GM21515 (cell line): ENCODE measurements at regions not wholly inside any gene's neighbourhood (a gene's known extent, or its start where the extent isn't known, plus 50 kb on each side); places are given as distances from the start of the nearest gene placed in this dataset.
A peak's percentile ranks its signal among the peaks of the same experiment; 100 is the strongest.

Source experiments
- ATAC-seq: cut with Tn5 transposase; IDR thresholded peaks from one replicate; pipeline ENCODE4 v1.9.1; 2021; ENCODE audit not compliant: unreplicated experiment

DNA sequence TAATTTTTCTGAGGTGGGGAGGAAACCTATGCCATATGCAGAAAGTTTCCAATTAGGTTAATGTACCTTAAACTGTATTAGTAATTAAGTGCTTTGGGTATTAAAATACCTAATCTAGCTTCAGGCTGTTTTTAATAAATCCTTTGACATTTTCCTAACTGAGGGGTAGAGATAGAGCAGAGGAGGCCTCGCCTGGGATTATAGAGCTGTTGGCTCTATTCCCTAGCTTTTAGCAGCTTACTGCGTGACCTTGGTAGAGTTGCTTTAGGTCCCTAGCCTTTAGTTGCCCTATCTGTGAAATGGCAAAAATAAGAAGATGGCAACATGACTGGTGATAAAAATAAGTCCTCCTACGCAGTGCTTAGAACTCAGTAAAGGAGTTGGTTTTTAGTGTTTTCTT lies 621.0 kb downstream of the LMO4 start:
- ATAC-seq: no peak

DNA sequence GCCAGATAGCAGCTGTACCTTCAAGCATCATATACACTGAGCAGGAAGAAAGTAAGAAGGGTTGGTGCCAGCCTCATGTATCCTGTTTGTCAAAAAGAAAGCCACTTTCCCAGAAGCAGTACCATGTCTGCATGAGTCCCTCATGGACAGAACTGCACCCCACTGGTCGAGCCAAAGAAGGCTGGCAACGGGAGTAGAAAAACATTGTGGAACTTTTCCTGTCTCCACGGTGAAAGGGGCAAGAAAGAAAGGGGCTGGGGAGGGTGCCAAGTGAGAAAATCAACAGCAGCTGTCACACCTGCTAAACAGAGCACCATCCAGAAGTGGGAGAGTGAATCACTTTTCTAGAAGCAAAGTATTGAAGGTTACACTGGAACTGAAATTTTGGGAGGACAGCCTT lies 621.7 kb downstream of the LMO4 start:
- ATAC-seq: no peak

DNA sequence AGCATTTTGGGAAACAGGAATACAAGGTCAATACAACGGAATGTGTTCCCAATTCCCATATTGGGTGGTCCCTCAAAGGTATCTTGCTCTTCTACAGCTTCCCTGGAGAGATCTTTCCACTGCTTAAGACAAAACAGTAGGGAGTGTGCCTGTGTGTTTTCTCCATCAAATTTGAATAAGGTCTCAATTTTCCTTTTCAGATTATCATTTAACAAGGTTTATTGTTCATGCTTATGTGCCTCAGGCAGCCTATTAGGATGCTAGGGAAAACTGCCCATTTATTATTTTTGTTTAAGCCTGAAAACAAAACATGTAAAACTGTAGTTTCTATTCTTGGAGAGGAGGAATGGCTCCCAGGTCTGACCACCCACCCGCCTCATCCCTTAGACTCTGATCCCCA lies 622.7 kb downstream of the LMO4 start:
- ATAC-seq: no peak

DNA sequence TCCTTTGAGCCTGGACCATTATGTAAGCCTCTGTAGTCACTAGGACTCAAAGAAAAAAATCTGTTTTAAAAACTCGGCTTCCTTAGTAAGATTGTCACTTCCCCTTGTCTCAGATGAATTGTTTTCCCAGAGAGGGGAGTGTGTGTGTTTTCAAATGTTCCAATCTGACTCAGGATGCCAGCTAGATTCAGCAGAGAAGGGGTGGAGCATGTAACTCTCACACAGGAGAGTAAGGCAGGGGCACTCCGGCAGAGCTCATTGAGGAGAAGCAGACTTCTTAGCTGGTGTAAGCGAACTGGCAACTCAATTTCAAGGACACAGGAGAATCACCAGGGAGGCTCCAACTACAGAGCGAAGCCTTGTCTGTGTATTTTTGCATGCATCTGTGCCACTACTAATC lies 623.2 kb downstream of the LMO4 start:
- ATAC-seq: no peak

DNA sequence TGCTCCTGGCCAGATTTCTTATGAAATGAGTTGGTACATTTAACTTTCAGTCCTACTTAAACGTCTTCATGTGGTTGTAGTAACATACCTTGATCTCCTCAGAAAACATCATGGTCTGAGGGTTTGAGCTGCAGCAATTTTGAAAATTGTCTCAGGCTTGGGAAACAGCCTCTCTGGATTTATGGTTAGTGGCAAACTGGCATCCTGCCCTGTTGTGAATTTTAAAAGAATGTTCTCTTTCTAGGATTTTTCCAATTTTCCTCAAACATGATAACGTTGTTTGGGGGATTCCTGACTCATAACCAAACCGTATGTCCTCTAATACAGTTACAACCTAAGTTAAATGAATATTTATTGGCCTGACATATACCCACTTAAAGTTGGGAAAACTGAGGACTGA lies 624.4 kb downstream of the LMO4 start:
- no peak for ATAC-seq

DNA sequence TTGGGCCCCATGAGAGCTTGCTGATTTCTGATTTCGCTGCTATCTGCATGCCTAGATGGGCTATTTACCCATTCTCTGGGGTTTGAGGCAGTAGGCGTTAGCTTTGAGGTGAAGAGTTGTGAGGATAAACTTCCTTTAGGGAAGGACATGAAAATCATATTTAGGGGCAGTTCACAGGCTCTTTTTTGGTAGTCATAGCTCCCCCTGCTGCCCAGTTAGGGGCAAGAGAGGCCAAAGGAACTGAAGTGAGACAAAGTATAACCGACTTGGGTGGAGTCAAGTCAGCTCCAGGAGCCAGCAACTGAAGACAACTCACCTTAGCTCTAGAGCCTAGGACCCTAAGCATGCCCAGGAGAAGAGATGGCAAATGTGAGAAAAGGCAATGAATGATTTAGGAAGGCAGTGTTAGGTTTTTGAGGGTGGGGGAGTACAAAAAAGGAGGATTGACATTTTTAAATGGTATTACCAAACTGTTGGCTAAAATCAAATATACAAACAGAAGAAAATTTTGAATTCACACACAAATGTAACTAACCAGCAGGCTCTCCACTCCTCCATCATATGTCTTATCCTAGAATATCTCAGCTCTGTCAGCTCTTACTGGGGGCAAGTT lies 625.2 kb downstream of the LMO4 start:
- ATAC-seq: peak; percentile 94

DNA sequence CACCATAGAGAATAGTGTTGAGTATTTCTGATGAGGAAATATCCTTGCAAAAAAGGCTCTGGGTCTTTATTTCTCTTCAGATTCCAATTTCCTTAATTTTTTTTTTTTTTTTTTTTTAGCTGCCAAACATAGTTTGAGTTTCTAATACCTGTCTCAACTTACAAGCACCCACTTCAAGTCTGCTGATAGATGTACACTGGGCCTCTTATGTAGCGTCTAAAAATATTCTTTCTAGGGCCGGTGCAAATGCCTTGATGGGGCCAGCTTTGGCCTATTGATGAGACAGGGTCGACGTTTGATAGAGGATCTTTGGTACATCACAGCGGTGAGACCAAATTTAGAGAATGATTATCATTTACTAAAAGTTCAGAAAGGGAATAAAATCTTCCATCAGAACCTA lies 626.4 kb downstream of the LMO4 start:
- ATAC-seq: no peak

DNA sequence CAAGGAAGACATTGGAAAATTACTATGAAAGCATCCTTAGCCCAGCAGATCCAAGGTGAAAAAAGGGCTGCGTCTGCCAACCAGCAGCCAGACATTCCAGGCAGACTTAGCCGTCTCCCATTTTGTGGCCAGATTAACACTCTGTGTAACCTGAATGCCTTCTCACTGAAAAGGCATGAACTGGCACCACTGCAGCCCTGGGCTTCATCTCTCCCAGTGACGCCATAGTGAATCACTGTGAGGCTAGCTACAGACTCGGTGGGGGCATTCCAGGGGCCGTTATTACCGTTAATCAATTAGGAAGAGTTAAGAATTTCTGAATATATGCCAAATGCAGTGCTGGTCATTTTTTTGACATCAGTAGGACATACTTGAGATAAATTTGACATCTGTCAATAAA lies 627.4 kb downstream of the LMO4 start:
- no peak for ATAC-seq

DNA sequence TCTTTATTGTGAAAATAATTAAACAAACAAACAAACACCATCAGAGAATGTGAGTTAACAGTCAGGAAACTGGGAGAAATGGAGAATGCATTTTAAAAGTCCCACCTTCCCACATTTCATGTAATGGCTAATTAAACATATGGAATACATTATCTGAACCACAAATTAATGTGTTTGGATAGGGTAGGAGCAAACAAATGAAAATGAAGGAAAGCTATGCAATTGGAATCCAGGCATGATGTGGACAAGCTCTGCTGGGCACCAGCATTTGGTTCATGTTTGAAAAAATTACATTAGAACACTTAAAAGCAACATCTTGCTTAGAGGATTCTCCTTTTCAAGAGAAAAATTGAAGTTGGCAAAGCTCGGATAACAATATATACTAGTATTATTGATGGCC lies 628.1 kb downstream of the LMO4 start:
- ATAC-seq: no peak

DNA sequence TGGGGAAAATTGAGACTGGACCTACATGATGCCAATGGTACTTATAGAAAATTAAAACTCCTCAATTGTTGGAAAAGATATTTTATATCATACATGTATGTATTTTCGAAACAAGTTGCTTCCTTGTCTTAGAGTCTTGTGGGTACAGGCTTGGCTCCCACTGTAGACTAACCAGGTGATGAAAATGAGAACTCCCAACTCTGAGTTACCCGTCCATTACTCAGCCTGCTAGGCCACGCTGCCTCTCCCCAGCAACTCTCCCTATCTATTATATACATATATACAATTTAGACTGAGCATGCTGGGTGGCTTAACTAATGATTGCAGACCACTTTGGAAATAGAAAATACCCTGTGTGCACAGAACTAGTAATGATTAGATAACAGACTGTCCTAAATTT lies 628.7 kb downstream of the LMO4 start:
- no peak for ATAC-seq

DNA sequence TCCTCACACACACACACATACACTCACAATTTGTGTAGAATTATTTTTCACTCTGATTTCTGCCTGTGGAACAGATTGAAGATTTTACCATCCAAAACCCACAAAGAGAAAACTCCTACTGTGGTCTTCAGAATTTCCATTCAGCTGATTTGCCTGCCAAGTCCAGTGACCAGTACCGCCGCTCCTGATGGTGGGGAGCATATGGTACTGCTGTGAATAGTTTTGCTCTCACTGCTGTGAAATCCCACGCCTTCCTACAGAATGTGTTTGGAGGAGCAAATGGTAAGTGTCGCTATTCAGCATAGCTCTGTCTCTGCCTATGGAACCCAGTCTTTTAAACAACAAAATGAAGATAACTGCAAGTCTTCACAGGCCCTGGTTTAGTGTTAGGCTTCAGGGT lies 629.5 kb downstream of the LMO4 start:
- no peak for ATAC-seq

DNA sequence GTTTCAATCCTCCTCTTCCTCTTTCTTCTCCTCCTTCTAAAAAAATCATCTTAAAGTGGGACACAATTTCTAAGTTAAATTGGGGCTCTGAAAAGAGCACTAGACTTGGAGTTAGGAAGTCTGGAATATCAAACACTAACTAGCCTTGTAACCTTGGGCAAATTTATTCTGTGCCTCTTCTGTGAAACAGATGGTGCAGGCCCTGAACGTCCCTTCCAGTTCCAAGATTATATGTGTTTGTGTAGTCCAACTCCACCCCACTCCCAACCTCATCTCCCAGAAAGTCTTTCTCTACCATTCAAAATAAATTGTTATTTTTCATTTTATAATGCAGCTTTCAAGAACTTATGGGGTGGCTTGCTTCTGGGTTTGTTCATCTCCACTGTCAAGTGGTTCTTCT lies 630.0 kb downstream of the LMO4 start:
- no peak for ATAC-seq

DNA sequence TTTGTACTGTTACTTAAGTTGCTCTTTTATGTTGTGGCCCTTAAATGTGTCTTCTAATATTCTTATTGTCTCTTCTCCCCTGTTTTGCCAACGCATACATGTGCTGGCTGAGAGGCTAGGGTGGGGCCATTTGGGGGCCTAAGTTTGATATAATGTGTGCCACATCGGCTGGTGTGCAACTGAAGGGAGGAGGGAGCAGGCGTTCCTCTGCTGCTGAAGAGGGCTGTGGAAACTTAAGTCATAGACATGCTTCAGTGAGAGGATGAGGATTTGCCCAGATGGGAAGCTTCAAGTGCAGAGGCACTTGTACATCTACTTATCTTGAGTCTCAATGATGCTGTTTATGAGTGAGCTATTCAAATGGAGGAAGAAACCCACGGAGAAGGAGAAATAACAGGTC lies 630.6 kb downstream of the LMO4 start:
- ATAC-seq: no peak

DNA sequence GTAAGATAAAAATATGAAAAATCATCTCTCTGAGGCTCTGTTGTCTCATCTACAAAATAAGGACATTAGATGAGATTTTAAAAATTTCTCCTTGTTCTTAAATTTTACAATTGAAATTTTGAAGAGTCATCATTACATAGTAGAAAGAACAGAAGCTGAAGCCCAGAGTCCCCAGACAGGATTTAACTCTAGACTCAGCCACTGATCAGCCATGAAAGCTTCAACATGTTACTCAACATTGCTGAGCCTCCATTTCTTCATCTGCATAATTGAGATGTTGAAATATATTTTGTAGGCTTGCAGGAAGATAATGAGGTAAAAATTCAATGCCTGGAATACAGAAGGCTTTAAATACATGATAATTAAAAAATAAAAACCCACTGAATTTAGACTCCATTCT lies 633.3 kb downstream of the LMO4 start:
- ATAC-seq: no peak

DNA sequence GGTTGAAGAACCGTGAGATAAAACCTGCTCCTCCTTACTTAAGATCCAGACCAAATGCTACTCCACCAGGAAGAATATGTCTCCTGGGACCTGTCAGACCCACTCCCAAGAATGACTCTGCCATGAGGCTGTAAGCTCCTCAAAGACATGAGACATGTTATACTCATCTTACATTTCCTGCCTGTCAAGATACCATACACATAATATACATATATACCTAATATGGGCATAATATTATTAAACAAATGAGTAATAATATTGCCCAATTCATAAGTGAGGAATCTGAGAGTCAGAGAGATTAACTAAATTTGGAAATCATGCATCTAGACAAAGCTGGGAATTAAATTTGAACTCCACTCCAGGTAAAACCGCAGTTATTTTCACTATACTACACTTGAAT lies 634.9 kb downstream of the LMO4 start:
- ATAC-seq: no peak

DNA sequence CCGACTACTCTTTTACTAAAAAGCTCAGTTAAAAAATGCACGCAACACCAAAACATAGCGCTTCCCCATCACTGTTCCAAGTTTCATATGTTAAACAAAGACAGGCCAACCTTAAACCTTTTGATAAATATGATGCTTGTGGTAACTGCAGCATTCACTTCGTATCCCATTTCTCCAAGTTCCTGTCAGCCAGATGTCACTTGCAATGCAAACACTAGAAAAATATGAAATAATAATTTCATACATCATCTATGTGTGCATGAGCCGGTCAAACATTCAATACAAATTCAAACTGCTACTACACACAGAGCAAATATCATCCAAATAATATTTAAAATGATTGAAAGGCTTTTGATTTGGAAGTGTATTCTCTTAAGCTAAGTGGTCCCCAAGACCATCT lies 636.5 kb downstream of the LMO4 start:
- no peak for ATAC-seq

DNA sequence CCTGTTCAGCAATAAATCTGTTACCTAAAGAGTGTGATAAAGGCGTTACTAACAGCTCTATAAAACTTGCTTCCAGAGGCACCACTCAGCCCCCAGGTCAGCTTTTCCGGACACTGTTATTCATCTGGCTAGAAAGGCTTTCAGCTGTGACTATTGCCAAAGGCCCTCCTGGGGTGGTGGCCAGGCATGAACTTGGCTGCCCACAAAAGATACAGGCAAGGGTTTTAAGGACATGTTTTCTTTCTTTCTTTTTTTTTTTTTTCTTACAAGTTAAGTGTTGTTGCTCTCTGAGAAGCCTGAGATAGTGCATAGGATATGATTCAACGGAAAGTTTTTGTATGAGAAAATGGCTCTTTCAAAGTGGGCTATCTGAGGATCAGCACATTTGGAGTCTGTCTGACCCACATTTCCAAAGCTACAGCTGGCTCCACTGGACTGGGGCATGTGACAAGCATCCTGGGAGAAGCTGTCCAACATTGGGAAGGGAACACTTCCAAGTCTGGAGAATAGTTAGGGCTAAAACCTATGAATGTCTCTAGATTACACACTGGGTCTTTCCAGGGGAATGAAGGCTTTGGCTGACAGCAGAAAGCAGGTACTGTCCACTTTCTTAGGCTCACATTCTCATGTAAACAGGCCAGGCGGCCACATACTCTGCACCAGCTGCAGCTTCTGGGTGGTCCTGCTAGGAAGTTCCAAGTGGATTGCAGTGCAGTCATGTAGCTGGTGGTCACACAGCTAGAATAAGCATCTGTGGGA lies 639.7 kb downstream of the LMO4 start:
- no peak for ATAC-seq

DNA sequence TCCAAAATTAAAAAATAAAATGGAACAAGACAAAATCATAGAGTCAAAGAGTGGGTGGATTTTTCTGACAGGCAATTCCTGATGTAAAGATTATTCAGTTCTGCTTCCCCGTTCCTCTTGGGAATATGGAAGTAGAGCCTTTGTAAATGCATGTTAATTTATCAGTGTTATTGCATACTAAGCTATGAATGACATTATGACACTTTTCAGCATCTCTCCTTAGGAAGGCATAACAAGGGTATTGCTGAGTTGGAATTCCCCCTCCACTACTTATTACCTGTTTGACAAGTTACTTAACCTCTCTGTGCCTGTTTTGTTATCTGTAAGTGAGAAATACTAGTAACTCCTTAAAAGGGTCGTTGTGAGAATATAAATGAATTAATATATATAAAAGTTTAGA lies 640.4 kb downstream of the LMO4 start:
- no peak for ATAC-seq

DNA sequence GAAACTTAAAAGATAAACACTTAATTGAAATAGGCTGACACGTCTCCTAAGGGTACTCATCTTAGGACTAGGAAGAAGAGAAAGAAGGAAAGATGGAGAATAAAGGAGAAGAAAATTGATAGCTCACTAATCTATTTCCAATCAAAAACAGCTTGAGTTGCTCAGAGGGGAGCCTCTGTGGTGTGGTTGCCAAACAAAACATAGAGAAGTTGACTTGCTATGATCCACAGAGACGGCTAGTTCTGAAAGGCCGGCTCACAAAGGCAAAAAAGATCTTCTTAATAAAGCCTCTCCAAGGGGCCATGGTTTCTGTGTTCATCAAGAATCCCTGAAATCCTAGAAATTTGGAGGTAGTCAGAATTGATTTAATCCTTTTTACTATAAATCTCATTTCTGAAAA lies 644.1 kb downstream of the LMO4 start:
- no peak for ATAC-seq

DNA sequence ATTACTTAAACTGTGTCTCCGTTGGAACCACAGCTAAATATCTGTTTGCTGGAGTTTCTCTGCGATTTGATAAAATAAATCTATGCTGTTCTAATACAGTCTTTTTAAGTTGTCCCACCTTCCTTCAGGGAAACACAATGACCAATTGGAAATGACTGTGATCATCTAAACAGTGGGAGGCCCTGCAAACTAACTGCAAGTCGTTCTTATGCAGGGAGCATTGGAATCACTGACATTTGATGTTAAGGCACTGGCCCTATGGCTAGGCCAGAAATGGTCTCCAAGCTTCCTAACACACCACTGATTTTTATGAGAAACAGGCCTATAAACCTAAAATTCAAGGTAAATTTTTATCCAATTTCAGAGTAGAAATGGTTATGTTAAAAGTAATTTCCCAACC lies 645.2 kb downstream of the LMO4 start:
- no peak for ATAC-seq

DNA sequence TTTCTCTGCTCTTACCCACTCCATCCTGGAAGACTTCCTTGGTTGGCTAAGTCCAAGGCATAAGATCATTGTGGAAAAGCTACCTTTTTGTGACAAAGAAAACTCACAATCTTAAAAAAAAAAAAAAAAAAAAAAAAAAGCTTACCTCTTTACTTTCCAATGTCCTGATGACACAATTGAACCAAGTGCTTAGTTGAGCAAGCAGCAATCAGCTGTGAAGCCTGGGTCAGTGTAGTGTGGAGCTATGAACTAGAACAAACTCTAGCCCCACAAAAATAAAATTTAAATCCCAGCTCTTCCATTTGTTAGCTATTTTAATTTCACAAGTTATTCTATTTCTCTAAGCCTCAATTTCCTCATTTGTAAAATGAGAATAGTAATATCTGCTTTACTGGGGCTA lies 647.6 kb downstream of the LMO4 start:
- ATAC-seq: no peak

DNA sequence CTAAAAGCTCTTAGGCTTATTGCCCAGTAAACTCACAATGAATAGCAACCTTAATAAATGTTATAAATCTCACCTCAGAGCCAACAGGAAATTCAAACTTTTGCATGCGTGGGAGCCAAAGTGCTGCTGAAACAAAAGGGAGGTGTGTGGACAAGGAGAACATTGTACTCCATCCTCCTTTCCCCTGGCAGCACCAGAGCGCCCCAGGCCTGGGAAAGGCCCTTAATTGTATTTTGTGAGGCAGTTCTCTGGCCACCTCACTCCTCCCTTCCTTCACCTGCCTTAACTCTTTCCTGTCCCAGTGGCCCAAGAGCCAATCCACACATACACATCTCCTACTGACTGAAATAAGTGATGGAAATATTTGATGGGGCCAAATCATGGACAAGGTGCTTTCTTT lies 648.5 kb downstream of the LMO4 start:
- no peak for ATAC-seq

DNA sequence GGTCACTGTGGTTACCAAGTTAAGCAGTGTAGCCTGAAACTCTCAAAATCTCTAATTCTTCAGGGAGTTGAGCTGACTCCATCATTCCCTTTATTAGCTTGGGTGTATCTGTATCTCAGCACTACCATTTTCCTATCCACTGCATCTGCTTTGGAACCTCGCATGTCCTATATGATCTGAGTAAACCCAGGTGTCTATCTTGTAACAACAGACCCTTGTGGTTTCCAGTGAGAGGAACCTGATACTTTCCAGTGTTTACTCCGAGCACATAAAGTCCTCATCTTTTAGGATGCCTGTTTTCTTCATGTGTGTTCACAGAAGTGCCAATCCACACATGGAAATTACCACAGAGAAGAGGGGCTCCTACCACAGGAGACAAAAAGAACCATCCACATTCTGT lies 650.4 kb downstream of the LMO4 start:
- no peak for ATAC-seq
